SHP77 treated with DMSO at 0.1 percent for 48 hours (cell line): ENCODE measurements at regions not wholly inside any gene's neighbourhood (a gene's known extent, or its start where the extent isn't known, plus 50 kb on each side); places are given as distances from the start of the nearest gene placed in this dataset.
"Not testable (repeated sequence)": the region's sequence is repeated elsewhere in the genome, so short reads cannot be mapped to it uniquely, and the experiment has no call there.

Source experiments
- DNase-seq: peaks from one replicate; lab custom pipeline; 2025; lab: John Stamatoyannopoulos, UW

DNA sequence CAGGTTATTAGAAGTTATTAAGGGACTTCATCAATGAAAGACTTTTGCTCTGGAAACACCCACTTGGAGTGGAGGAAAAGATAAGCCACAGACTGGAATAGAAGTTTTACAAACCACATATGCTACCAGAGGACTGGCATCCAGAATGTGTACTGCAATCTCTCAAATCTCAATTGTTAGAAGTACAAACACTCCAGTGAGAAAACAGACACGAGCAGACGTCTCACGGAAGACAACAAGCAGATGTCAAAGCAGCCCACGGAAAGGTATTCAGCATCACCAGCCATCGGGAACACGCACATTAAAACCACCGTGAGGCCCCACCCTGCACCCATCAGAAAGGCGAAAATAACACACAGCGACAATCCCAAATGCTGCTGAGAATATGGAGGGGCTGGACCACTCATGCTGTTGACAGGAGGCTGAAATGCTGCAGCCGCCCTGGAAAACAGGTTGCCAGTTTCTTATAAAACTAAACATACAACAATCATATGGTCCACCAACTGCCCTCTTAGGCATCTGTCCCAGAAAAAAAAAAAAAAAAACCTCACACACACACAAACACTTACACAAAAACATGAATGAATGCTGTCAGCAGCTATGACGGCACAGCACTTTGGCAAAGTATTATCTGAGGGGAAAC lies 131.9 kb upstream of the SFSWAP start:
- no peak for DNase-seq

- no peak for DNase-seq
These were observed 127.7 kb upstream of the SFSWAP start for GRCh38 chr12:131583090-131583712.

GRCh38 chr12:131586269-131586668 lies 124.6 kb upstream of the SFSWAP start:
- DNase-seq = no peak

DNA sequence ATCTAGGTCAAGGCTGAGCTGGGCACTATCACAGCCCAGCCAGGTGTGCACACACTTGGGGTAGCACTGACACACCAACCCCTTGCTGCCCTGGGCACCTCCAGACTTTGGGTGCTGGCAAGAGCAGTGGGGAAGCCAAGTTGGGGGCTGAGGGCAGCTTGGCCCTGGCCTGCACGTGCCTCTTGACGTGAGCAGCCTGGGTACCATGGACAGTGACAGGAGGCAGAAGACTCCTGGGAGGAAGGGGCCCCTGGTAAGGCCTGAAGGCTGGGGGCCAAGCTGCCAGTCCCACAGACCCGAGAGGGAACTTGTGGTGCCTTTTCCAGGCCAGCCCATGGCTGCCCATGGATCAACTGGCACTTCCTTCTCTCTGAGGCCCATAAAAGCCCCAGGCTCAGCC lies 124.1 kb upstream of the SFSWAP start:
- DNase-seq = no peak

DNA sequence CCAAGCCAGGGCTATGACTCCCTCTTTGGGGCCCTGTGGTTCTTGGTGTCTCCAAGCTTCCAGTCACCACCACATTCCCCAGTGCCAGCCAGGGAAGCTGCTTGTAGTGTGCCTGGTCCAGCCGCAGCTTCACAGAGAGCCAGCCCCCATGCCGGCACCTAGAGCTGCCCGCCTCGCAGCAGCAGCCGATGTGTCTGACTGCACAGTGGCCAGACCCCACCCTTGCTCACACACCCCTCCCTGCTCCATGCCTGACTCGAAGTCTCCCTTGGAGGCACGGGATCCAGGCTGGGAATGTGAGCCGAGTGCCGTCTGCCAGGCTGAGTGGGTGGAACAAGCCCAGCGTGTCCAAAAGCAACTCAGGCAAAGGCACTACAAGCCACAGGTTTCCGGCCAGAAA lies 123.3 kb upstream of the SFSWAP start:
- DNase-seq = no peak

DNA sequence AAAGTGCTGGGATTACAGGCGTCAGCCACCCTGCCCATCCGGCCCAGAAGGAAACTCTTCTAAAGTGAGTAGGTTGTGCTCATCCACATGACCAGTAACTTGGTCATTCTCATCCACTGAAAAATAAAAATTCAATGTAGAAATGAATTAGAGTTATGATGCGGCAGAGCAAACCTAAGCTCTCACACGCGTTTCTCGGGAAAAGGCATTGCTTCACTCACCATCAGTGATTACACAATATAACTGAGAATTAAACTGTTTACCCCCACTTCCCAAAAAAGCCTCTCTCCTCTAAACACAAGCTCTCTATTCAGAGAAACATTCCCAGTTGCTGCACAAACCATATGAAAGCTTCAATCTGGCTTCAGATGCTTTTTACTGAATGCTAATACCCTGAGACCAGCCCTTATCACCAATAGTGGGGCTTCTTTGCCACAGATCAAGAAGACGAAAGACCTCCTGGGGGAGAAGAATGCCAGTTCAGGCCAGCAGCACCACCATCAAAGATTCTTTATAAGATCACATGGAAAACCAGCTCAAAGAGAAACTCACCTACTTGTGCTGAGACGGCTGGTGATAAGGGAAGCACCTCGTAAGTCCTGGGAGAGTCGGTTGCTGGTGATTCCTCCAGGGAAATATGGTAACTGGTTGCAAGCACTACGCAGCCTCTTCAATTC lies 121.5 kb upstream of the SFSWAP start:
- DNase-seq = no peak

DNA sequence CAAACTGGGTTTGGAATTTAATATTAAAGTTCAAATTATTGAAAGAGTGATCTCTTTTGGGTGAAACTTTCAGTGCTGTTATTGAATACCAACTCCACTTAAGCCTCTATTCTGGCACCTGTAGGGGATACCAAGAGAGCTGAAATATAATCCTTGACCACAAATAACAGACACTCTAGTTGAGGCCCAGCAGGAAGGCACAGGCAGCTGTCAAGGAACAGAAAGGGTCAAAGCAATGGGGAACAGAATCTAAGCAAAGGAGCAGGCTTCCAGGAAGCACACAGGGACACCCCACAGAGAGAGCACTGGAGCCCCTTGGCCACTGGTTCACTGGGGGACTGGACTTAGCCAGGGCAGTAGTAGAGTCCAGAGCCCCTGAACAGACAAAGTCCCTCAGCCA lies 120.9 kb upstream of the SFSWAP start:
- DNase-seq = no peak

- DNase-seq = no peak
These were observed 119.8 kb upstream of the SFSWAP start for GRCh38 chr12:131591136-131591535.

- DNase-seq = no peak
These were observed 118.9 kb upstream of the SFSWAP start for GRCh38 chr12:131591714-131592709.

DNA sequence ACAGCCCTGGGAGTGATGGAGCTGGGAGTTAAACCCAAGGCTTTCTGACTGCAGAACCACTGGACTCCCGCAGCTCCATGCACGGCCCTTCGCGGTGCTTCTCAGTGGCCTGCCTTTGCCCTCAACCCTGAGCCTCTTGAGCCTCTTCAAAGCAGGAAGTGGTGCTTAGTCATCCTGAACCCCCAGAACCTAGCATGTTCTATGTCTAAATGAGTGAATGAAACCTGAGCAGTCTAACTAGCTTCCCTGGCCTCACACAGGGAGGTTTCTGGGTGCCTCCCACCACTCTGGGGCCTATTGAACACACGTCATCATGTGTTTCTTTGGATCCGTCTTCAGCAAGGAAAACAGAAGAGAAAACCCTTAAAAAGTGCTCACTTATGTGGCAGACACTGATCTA lies 117.9 kb upstream of the SFSWAP start:
- DNase-seq = no peak

GRCh38 chr12:131593406-131593805 lies 117.5 kb upstream of the SFSWAP start:
- no peak for DNase-seq

DNA sequence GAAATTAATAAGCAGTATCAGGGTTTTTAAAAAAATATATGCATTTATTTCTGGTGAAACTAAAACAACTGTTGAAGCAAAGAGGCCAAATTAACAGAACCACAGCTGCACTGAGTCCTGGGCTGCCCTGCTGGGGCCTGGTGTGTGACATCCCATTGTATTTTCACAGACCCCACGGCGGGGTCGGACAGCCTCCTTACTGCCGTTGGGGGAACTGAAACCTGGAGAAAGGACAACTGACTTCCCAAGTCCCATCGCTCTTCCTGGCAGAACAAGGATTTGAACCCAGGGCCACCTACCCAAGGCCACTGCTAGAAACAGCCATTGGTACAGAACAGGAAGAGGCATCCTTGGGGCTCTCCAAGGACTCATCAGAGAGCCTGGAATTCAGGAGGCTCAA lies 114.8 kb upstream of the SFSWAP start:
- no peak for DNase-seq

DNA sequence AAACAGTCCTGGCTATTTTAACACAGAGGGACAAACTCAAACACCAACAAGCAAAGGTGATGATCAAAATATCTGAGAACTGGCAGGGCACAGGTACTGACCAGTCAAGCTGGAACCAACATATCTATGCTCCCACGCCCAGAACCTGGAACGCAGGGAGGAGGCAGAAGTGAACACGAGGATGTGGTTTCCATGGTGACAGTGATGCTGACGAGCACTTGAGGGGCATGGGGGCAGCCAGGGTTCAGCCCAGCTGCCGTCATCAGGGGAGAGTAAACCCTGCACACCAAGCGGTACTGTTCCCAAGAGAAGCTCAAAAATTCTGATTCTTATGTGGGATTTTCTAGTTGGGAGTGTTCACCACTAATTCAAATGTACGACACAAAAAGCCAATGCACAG lies 113.6 kb upstream of the SFSWAP start:
- no peak for DNase-seq

- DNase-seq = no peak
These were observed 112.2 kb upstream of the SFSWAP start for GRCh38 chr12:131598717-131599116.

DNA sequence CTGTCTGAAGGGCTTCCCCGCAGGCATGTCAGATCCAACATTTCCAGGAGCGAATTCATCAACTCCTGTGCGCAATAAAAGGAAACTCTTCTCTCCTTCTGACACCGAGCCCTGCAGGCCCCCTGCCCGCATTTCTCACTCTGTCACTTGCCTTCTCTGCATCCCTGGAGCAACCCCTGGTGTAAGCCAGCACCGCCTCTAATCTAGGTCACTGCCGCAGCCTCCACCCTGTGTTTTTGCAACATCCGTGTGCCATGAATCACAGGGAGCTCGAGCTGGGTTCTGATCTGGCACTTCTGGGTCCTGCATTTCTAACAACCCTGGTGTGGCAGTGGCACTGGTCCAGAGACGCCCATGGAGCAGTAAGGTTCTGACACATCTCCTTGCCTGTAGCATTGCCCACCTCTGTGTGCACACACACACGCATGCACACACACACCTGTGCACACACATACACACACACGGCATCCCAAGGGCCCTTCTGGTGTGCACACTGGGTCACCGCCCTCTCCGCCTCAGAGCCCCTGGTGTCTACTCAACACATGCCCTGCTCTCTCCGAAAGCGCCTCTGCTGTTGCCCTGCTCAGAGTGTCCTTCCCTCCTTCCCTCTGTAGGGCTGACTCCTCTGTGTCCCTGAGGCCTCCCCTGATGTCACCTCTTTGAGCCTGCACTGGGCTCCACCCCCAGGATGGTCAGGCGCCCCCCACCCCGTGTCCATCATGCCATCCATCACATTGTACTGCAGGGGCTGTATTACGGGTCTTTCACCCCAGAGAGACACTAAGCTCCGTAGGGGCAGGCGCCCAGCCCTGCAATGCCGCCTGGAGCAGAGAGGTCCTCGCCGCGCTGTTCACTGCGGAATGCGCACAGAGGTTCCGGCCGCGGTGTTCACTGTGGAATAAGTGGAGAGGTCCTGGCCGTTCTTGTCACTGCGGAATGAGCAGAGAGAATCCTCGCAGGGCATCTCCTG lies 111.4 kb upstream of the SFSWAP start:
- DNase-seq = no peak

DNA sequence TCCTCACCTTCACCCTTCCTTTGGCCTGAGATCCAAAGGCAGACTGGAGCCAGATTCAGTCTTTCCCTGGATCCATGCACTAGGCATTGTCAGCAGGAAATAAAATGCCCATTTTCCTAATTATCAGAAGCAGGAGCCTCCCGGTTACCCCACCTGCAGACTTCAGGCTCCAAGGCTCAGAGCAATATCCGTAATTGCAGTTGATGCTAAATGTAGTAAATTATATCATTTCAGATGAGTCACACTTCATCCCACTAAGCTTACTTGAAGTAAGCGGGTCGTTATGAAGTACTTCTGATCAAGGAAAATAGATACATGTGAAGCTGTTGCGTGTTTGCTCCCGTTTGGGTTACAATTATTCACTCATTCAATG lies 110.7 kb upstream of the SFSWAP start:
- no peak for DNase-seq

DNA sequence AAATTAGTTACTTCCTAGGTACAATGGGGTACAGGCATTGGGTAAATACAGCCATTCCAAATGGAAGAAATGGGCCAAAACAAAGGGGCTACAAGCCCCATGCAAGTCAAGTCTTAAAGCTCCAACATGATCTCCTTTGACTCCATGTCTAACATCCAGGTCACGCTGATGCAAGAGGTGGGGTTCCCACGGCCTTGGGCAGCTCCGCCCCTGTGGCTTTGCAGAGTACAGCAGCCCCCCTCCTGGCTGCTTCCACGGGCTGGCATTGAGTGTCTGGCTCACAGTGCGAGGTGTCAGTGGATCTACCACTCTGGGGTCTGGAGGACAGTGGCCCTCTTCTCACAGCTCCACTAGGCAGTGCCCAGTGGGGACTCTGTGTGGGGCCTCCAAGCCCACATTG lies 109.4 kb upstream of the SFSWAP start:
- not testable (repeated sequence) for DNase-seq

GRCh38 chr12:131603106-131603938 lies 107.6 kb upstream of the SFSWAP start:
- DNase-seq = no peak

GRCh38 chr12:131603939-131604795 lies 106.7 kb upstream of the SFSWAP start:
- no peak for DNase-seq
